ENCODE measurements at regions not wholly inside any gene's neighbourhood (a gene's known extent, or its start where the extent isn't known, plus 50 kb on each side); places are given as distances from the start of the nearest gene placed in this dataset.

GRCh38 chr4:160353548-160353947 is 1250.7 kb downstream of the RAPGEF2 start:
- TF ChIP-seq CTCF (IDR thresholded peaks at IDR 0.05; ENCODE audit: low read depth, low read length) (no peak), EZH2phosphoT487 (IDR thresholded peaks at IDR 0.05; ENCODE audit: low read depth) (no peak)

Data from OCI-LY3 (cell line).